Gastrocnemius medialis (tissue), 4 donors: ENCODE measurements at regions not wholly inside any gene's neighbourhood (a gene's known extent, or its start where the extent isn't known, plus 50 kb on each side); places are given as distances from the start of the nearest gene placed in this dataset.
"Not testable (repeated sequence)": the region's sequence is repeated elsewhere in the genome, so short reads cannot be mapped to it uniquely, and the experiment has no call there.

Experiments
- POLR2A ChIP-seq, 2 donors: fragments of 450-650 bp; IDR thresholded peaks; one replicate each; pipeline ENCODE4 v1.6.1; 2017; ENCODE audit warnings: antibody characterized with exemption in 2 of 2, mild to moderate bottlenecking in 2 of 2, moderate library complexity in 2 of 2
- TF ChIP-seq, protein P1 (sequence below), 5 experiments: fragments of 450-650 bp in 3 of 5; fragments of 200-600 bp in 2 of 5; sonication (generic) in 2 of 5; IDR thresholded peaks in 4 of 5; conservative IDR thresholded peaks in 1 of 5; 1 replicate in 4 of 5; 2 replicates in 1 of 5; pipeline ENCODE4 v1.5.1; 2016 to 2019; ENCODE audit warnings: antibody characterized with exemption in 5 of 5, mild to moderate bottlenecking in 3 of 5, moderate library complexity in 3 of 5

DNA sequence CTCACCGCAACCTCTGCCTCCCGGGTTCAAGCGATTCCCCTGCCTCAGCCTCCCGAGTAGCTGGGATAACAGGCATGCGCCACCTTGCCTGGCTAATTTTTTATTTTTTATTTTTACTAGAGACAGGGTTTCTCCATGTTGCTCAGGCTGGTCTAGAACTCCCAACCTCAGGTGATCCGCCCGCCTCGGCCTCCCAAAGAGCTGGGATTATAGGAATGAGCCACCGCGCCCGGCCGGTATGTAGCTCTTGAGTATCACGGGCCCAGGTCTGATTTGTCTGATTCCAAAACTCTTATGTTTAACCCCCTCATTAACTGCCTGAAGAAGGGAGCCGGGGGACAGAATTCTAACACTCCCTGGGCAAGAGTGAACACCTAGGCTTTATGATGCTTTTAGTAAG is 91.7 kb upstream of the OLIG2 start:
- not testable (repeated sequence) for TF ChIP-seq POLR2A (IDR thresholded peaks at IDR 0.05)
- TF ChIP-seq, protein P1, sequence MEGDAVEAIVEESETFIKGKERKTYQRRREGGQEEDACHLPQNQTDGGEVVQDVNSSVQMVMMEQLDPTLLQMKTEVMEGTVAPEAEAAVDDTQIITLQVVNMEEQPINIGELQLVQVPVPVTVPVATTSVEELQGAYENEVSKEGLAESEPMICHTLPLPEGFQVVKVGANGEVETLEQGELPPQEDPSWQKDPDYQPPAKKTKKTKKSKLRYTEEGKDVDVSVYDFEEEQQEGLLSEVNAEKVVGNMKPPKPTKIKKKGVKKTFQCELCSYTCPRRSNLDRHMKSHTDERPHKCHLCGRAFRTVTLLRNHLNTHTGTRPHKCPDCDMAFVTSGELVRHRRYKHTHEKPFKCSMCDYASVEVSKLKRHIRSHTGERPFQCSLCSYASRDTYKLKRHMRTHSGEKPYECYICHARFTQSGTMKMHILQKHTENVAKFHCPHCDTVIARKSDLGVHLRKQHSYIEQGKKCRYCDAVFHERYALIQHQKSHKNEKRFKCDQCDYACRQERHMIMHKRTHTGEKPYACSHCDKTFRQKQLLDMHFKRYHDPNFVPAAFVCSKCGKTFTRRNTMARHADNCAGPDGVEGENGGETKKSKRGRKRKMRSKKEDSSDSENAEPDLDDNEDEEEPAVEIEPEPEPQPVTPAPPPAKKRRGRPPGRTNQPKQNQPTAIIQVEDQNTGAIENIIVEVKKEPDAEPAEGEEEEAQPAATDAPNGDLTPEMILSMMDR (IDR thresholded peaks at IDR 0.05 in 4 of 5, conservative IDR thresholded peaks at IDR 0.05 in 1 of 5): not testable (repeated sequence)
